D341Med (cell line): ENCODE measurements at regions not wholly inside any gene's neighbourhood (a gene's known extent, or its start where the extent isn't known, plus 50 kb on each side); places are given as distances from the start of the nearest gene placed in this dataset.
"Not testable (repeated sequence)": the region's sequence is repeated elsewhere in the genome, so short reads cannot be mapped to it uniquely, and the experiment has no call there.

Experiments
- DNase-seq: peaks from one replicate; pipeline ENCODE4 v3.0.0; 2012; ENCODE audit warnings: low spot score

GRCh38 chr9:81814401-81814793, 113.8 kb upstream of the SPATA31D4 start:
- DNase-seq: no peak

GRCh38 chr9:81814794-81815464, 113.3 kb upstream of the SPATA31D4 start:
- DNase-seq: no peak

GRCh38 chr9:81815781-81816180, 112.4 kb upstream of the SPATA31D4 start:
- no peak for DNase-seq

GRCh38 chr9:81819155-81819554, 109.1 kb upstream of the SPATA31D4 start:
- no peak for DNase-seq

- DNase-seq: no peak
Measured at GRCh38 chr9:81819859-81820546, 108.2 kb upstream of the SPATA31D4 start.

GRCh38 chr9:81822301-81822865, 105.8 kb upstream of the SPATA31D4 start:
- peak; percentile 83 for DNase-seq

GRCh38 chr9:81822967-81823366, 105.3 kb upstream of the SPATA31D4 start:
- no peak for DNase-seq

GRCh38 chr9:81823672-81824554, 104.3 kb upstream of the SPATA31D4 start:
- no peak for DNase-seq

GRCh38 chr9:81824802-81825730, 103.2 kb upstream of the SPATA31D4 start:
- DNase-seq: no peak

- no peak for DNase-seq
Measured at GRCh38 chr9:81825846-81826516, 102.2 kb upstream of the SPATA31D4 start.

- no peak for DNase-seq
Measured at GRCh38 chr9:81826517-81826906, 101.7 kb upstream of the SPATA31D4 start.

- DNase-seq: no peak
Measured at GRCh38 chr9:81827616-81828296, 100.5 kb upstream of the SPATA31D4 start.

- DNase-seq: no peak
Measured at GRCh38 chr9:81829195-81829882, 98.9 kb upstream of the SPATA31D4 start.

- DNase-seq: not testable (repeated sequence)
Measured at GRCh38 chr9:81830431-81830830, 97.8 kb upstream of the SPATA31D4 start.

- DNase-seq: no peak
Measured at GRCh38 chr9:81832571-81833285, 95.5 kb upstream of the SPATA31D4 start.

- DNase-seq: no peak
Measured at GRCh38 chr9:81833563-81834345, 94.5 kb upstream of the SPATA31D4 start.

GRCh38 chr9:81841333-81841732, 86.9 kb upstream of the SPATA31D4 start:
- DNase-seq: no peak

- DNase-seq: no peak
Measured at GRCh38 chr9:81844131-81844567, 84.1 kb upstream of the SPATA31D4 start.
